CD14-positive monocyte (primary cell): ENCODE measurements at regions not wholly inside any gene's neighbourhood (a gene's known extent, or its start where the extent isn't known, plus 50 kb on each side); places are given as distances from the start of the nearest gene placed in this dataset.

Experiments
- DNase-seq, 3 donors: peaks; one replicate each; pipeline ENCODE4 v3.0.0-alpha.2; 2011 to 2022
- H2AFZ ChIP-seq: 2 replicates; pipeline ENCODE4 v1.6.0; 2012; ENCODE audit warnings: mild to moderate bottlenecking, low read depth, low read length, inconsistent platforms; ENCODE audit not compliant: insufficient read depth, poor library complexity, severe bottlenecking
- H3K27ac ChIP-seq, 2 donors: 1 replicate in 1 of 2; 2 replicates in 1 of 2; pipeline ENCODE4 v1.5.1; 2012 to 2013; ENCODE audit warnings: low read length in 2 of 2, control low read depth in 1 of 2, inconsistent platforms in 1 of 2, low read depth in 1 of 2, mild to moderate bottlenecking in 1 of 2
- H3K27me3 ChIP-seq, 2 donors: one replicate each; pipeline versions ENCODE4 v1.6.0 to v1.6.1; 2011 to 2013; ENCODE audit warnings: low read length in 2 of 2; ENCODE audit not compliant: control insufficient read depth in 2 of 2, insufficient read depth in 2 of 2
- H3K36me3 ChIP-seq, 2 donors: replicated peaks in 1 of 2; 1 replicate in 1 of 2; 2 replicates in 1 of 2; pipeline versions ENCODE4 v1.5.1 to v1.6.1; 2012 to 2013; ENCODE audit warnings: low read length in 2 of 2, control low read depth in 1 of 2, inconsistent platforms in 1 of 2, mild to moderate bottlenecking in 1 of 2; ENCODE audit not compliant: insufficient read depth in 2 of 2, control insufficient read depth in 1 of 2
- H3K4me1 ChIP-seq, 2 donors: 1 replicate in 1 of 2; 2 replicates in 1 of 2; pipeline versions ENCODE4 v1.5.1 to v1.6.1; 2012 to 2013; ENCODE audit warnings: low read length in 2 of 2, control low read depth in 1 of 2, inconsistent platforms in 1 of 2, mild to moderate bottlenecking in 1 of 2, moderate library complexity in 1 of 2; ENCODE audit not compliant: insufficient read depth in 2 of 2, control insufficient read depth in 1 of 2
- H3K4me2 ChIP-seq: replicated peaks from 2 replicates; pipeline ENCODE3; 2012; ENCODE audit warnings: low read length, moderate library complexity, mild to moderate bottlenecking; ENCODE audit not compliant: poor library complexity, severe bottlenecking; ENCODE audit errors: extremely low read depth
- H3K4me3 ChIP-seq, 3 experiments: fragments of 200-600 bp in 1 of 3; sonication (generic) in 1 of 3; replicated peaks in 1 of 3; 1 replicate in 2 of 3; 2 replicates in 1 of 3; pipeline ENCODE4 v1.5.1; 2011 to 2013; ENCODE audit warnings: low read length in 3 of 3, mild to moderate bottlenecking in 3 of 3, control low read depth in 2 of 3, low read depth in 2 of 3, inconsistent platforms in 1 of 3, moderate library complexity in 1 of 3
- H3K79me2 ChIP-seq: 2 replicates; pipeline ENCODE4 v1.6.0; 2012; ENCODE audit warnings: mild to moderate bottlenecking, control low read depth, inconsistent platforms, low read length, moderate library complexity; ENCODE audit not compliant: insufficient read depth
- H3K9ac ChIP-seq: 2 replicates; pipeline ENCODE4 v1.6.0; 2017; ENCODE audit warnings: low read length, mild to moderate bottlenecking; ENCODE audit not compliant: insufficient read depth, poor library complexity, severe bottlenecking
- H3K9me3 ChIP-seq, 2 donors: replicated peaks in 1 of 2; 1 replicate in 1 of 2; 2 replicates in 1 of 2; pipeline versions ENCODE4 v1.5.1 to v1.6.1; 2012 to 2013; ENCODE audit warnings: low read length in 2 of 2, control low read depth in 1 of 2; ENCODE audit not compliant: control insufficient read depth in 1 of 2, insufficient read depth in 1 of 2
- H4K20me1 ChIP-seq: 2 replicates; pipeline ENCODE4 v1.6.0; 2012; ENCODE audit warnings: mild to moderate bottlenecking, low read length, control low read depth, moderate library complexity; ENCODE audit not compliant: insufficient read depth
- H3K27ac Mint-ChIP-seq, 7 donors: one replicate each; pipeline ENCODE4 v1.8.0; 2020; ENCODE audit warnings: mild to moderate bottlenecking in 7 of 7, mixed read lengths in 7 of 7, moderate library complexity in 6 of 7, inconsistent platforms in 2 of 7
- H3K27me3 Mint-ChIP-seq, 3 donors: one replicate each; pipeline ENCODE4 v1.8.0; 2021 to 2022; ENCODE audit warnings: low read depth in 3 of 3, mild to moderate bottlenecking in 3 of 3, mixed read lengths in 3 of 3, moderate library complexity in 3 of 3, inconsistent platforms in 1 of 3
- H3K36me3 Mint-ChIP-seq, 2 donors: one replicate each; pipeline ENCODE4 v1.8.0; 2020; ENCODE audit warnings: mixed read lengths in 2 of 2, inconsistent platforms in 1 of 2, mild to moderate bottlenecking in 1 of 2
- H3K4me1 Mint-ChIP-seq: one replicate; pipeline ENCODE4 v1.8.0; 2020; ENCODE audit warnings: mild to moderate bottlenecking, mixed read lengths
- H3K4me3 Mint-ChIP-seq, 2 donors: one replicate each; pipeline ENCODE4 v1.8.0; 2020; ENCODE audit warnings: mild to moderate bottlenecking in 2 of 2, mixed read lengths in 2 of 2, moderate library complexity in 1 of 2
- H3K9me3 Mint-ChIP-seq, 7 donors: one replicate each; pipeline ENCODE4 v1.8.0; 2020 to 2022; ENCODE audit warnings: mixed read lengths in 7 of 7, mild to moderate bottlenecking in 6 of 7, moderate library complexity in 6 of 7, inconsistent platforms in 2 of 7
- CTCF ChIP-seq: fragments of 200-600 bp; IDR thresholded peaks from one replicate; pipeline ENCODE4 v1.8.0; 2022; ENCODE audit warnings: antibody characterized with exemption, mild to moderate bottlenecking
- WGBS: methylation state at CpG from one replicate; pipeline ENCODE4 v1.1.5; 2013; ENCODE audit warnings: missing lambda C conversion rate; ENCODE audit not compliant: insufficient coverage; 5-methylcytosine and 5-hydroxymethylcytosine counted together
- intact Hi-C, 2 donors: fragments of 100-400 bp; cut with micrococcal nuclease; formaldehyde crosslinking; loops; one replicate each; pipeline versions ENCODE4 v1.15.0 to v1.15.1; 2023

DNA sequence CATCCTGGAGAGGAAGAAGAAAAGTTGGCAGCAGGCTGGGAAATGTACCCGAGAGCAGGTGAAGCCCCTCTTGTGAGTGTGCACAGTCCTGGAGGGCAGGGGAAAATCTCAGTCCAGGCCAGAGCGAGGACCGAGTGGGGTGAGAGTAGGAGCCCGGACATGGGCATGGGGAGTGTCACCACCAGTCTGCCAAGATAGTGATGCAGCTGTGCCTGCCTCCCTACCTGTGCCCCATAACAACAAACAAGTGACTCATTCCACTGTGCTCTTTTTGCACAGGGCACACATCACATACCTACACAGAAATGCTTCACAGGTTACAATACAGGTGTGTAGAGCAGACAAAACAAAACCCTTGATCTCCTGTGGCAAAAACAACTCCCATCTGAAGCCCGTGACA, 205.9 kb upstream of the PELI2 start:
- Mint-ChIP-seq H3K4me1 (no peaks in the 10 kb centered on the region), H3K27ac (no peak overlapping the region), H3K27me3 (peaks cover 0 to 2% (median 0%) of the 10 kb centered on the region in 3 donors), H3K9me3 (peaks cover 0 to 3% (median 0%) of the 10 kb centered on the region in 7 donors), H3K4me3 (no peak overlapping the region), H3K36me3 (no peaks in the 10 kb centered on the region)
- H3K79me2 ChIP-seq: no peaks in the 10 kb centered on the region
- H3K9ac ChIP-seq: no peak overlapping the region
- H3K4me2 ChIP-seq: no peak overlapping the region
- TF ChIP-seq CTCF: no peak
- H3K4me3 ChIP-seq: no peak overlapping the region
- H3K4me1 ChIP-seq: no peaks in the 10 kb centered on the region
- no peak overlapping the region for H2AFZ ChIP-seq
- WGBS: 100% methylated on average over 1 of the region's 5 CpGs
- no peak overlapping the region for H3K27ac ChIP-seq
- no peaks in the 10 kb centered on the region for H3K36me3 ChIP-seq
- H3K9me3 ChIP-seq: no peaks in the 10 kb centered on the region
- intact Hi-C loops: no loop called here
- peaks cover 0 to 2% of the 10 kb centered on the region in 2 donors for H3K27me3 ChIP-seq
- no peak for DNase-seq
- H4K20me1 ChIP-seq: no peaks in the 10 kb centered on the region

GRCh38 chr14:55913324-55914025, 204.7 kb upstream of the PELI2 start:
- no peak overlapping the region for H3K4me2 ChIP-seq
- DNase-seq: no peak
- no peak overlapping the region for H2AFZ ChIP-seq
- H3K36me3 ChIP-seq: no peaks in the 10 kb centered on the region
- H4K20me1 ChIP-seq: no peaks in the 10 kb centered on the region
- H3K4me1 ChIP-seq: no peaks in the 10 kb centered on the region
- peaks cover 0 to 2% of the 10 kb centered on the region in 2 donors for H3K27me3 ChIP-seq
- Mint-ChIP-seq H3K4me3 (no peak overlapping the region), H3K27me3 (peaks cover 0 to 2% (median 0%) of the 10 kb centered on the region in 3 donors), H3K36me3 (no peaks in the 10 kb centered on the region), H3K9me3 (peaks cover 0 to 7% (median 2%) of the 10 kb centered on the region in 7 donors), H3K4me1 (no peaks in the 10 kb centered on the region), H3K27ac (no peak overlapping the region)
- H3K4me3 ChIP-seq: no peak overlapping the region
- intact Hi-C loops: no loop called here
- no peaks in the 10 kb centered on the region for H3K79me2 ChIP-seq
- WGBS: 94% methylated on average over 5 of the region's 8 CpGs
- H3K9me3 ChIP-seq: peaks cover 0 to 2% of the 10 kb centered on the region in 2 donors
- TF ChIP-seq CTCF: no peak
- H3K27ac ChIP-seq: no peak overlapping the region
- no peak overlapping the region for H3K9ac ChIP-seq
